Smooth muscle cell (in vitro differentiated cells): ENCODE measurements at regions not wholly inside any gene's neighbourhood (a gene's known extent, or its start where the extent isn't known, plus 50 kb on each side); places are given as distances from the start of the nearest gene placed in this dataset.

Experiments used
- DNase-seq: peaks from one replicate; lab custom pipeline; 2025; ENCODE audit not compliant: unreplicated experiment; lab: John Stamatoyannopoulos, UW
- H2AFZ ChIP-seq: fragments of 200-600 bp; sonication (generic); 2 replicates; pipeline ENCODE4 v1.6.0; 2016; ENCODE audit warnings: antibody characterized with exemption, low read depth, mild to moderate bottlenecking
- H3F3A ChIP-seq: fragments of 200-600 bp; sonication (generic); 2 replicates; pipeline ENCODE4 v1.6.0; 2017; ENCODE audit warnings: antibody characterized with exemption, low read depth
- H3K27ac ChIP-seq: fragments of 200-600 bp; sonication (generic); 2 replicates; pipeline ENCODE4 v1.5.1; 2016; ENCODE audit warnings: low read depth, mild to moderate bottlenecking
- H3K27me3 ChIP-seq: fragments of 200-600 bp; sonication (generic); 2 replicates; pipeline ENCODE4 v1.6.1; 2016; ENCODE audit warnings: low read depth, mild to moderate bottlenecking
- H3K36me3 ChIP-seq: fragments of 200-600 bp; sonication (generic); 2 replicates; pipeline ENCODE4 v1.5.1; 2016; ENCODE audit warnings: low read depth
- H3K4me1 ChIP-seq: fragments of 200-600 bp; sonication (generic); 2 replicates; pipeline ENCODE4 v1.5.1; 2016; ENCODE audit warnings: low read depth
- H3K4me2 ChIP-seq: fragments of 200-600 bp; sonication (generic); 2 replicates; pipeline ENCODE4 v1.6.0; 2016; ENCODE audit warnings: mild to moderate bottlenecking
- H3K4me3 ChIP-seq: fragments of 200-600 bp; sonication (generic); 2 replicates; pipeline ENCODE4 v1.5.1; 2016; ENCODE audit warnings: mild to moderate bottlenecking
- H3K79me2 ChIP-seq: fragments of 200-600 bp; sonication (generic); 2 replicates; pipeline ENCODE4 v1.6.0; 2016; ENCODE audit warnings: low read depth, mild to moderate bottlenecking
- H3K9ac ChIP-seq: fragments of 200-600 bp; sonication (generic); 2 replicates; pipeline ENCODE4 v1.6.0; 2016; ENCODE audit warnings: low read depth
- H3K9me3 ChIP-seq: fragments of 200-600 bp; sonication (generic); replicated peaks from 2 replicates; pipeline ENCODE4 v1.5.1; 2016; ENCODE audit warnings: low read depth
- H4K20me1 ChIP-seq: fragments of 200-600 bp; sonication (generic); 2 replicates; pipeline ENCODE4 v1.6.0; 2016; ENCODE audit warnings: low read depth
- CTCF ChIP-seq: fragments of 200-600 bp; sonication (generic); IDR thresholded peaks from 2 replicates; pipeline ENCODE4 v1.5.1; 2017; ENCODE audit warnings: borderline replicate concordance, mild to moderate bottlenecking, antibody characterized with exemption; ENCODE audit not compliant: insufficient read depth, poor library complexity, severe bottlenecking
- WGBS: methylation state at CpG from one replicate; pipeline ENCODE4 v1.1.7; 2016; ENCODE audit warnings: low lambda C conversion rate; 5-methylcytosine and 5-hydroxymethylcytosine counted together

- Histone ChIP-seq H3F3A (no peaks in the 10 kb centered on the region), H4K20me1 (no peaks in the 10 kb centered on the region), H3K9ac (no peak overlapping the region), H3K36me3 (no peaks in the 10 kb centered on the region), H3K27me3 (no peaks in the 10 kb centered on the region), H3K4me2 (no peak overlapping the region), H3K79me2 (no peaks in the 10 kb centered on the region), H3K9me3 (no peaks in the 10 kb centered on the region), H3K4me1 (no peaks in the 10 kb centered on the region), H3K27ac (no peak overlapping the region), H2AFZ (no peak overlapping the region), H3K4me3 (no peak overlapping the region)
- DNase-seq: no peak
- WGBS: 97% methylated on average over 1 of the region's 1 CpG
- no peak for TF ChIP-seq CTCF
Observed at GRCh38 chr1:96424877-96425276, 296.7 kb upstream of the PTBP2 start.

GRCh38 chr1:96425382-96426129 lies 296.0 kb upstream of the PTBP2 start:
- 93% methylated on average over 5 of the region's 5 CpGs for WGBS
- no peaks in the 10 kb centered on the region for H3K36me3 ChIP-seq
- H2AFZ ChIP-seq: no peak overlapping the region
- DNase-seq: no peak
- no peak overlapping the region for H3K4me2 ChIP-seq
- H3K9me3 ChIP-seq: no peaks in the 10 kb centered on the region
- H3K27ac ChIP-seq: no peak overlapping the region
- H3F3A ChIP-seq: no peaks in the 10 kb centered on the region
- H3K9ac ChIP-seq: no peak overlapping the region
- no peaks in the 10 kb centered on the region for H3K79me2 ChIP-seq
- no peak overlapping the region for H3K4me3 ChIP-seq
- no peaks in the 10 kb centered on the region for H3K27me3 ChIP-seq
- no peaks in the 10 kb centered on the region for H3K4me1 ChIP-seq
- H4K20me1 ChIP-seq: no peaks in the 10 kb centered on the region
- TF ChIP-seq CTCF: no peak

GRCh38 chr1:96427616-96428015 lies 294.0 kb upstream of the PTBP2 start:
- no peaks in the 10 kb centered on the region for H3K79me2 ChIP-seq
- no peak overlapping the region for H3K27ac ChIP-seq
- H2AFZ ChIP-seq: no peak overlapping the region
- no peaks in the 10 kb centered on the region for H3K36me3 ChIP-seq
- DNase-seq: no peak
- H3F3A ChIP-seq: no peaks in the 10 kb centered on the region
- H3K27me3 ChIP-seq: no peaks in the 10 kb centered on the region
- no peak overlapping the region for H3K9ac ChIP-seq
- TF ChIP-seq CTCF: no peak
- no peaks in the 10 kb centered on the region for H3K9me3 ChIP-seq
- no peak overlapping the region for H3K4me2 ChIP-seq
- WGBS: 98% methylated on average over 2 of the region's 2 CpGs
- no peak overlapping the region for H3K4me3 ChIP-seq
- H4K20me1 ChIP-seq: no peaks in the 10 kb centered on the region
- H3K4me1 ChIP-seq: no peaks in the 10 kb centered on the region

- Histone ChIP-seq H3K27me3 (no peaks in the 10 kb centered on the region), H3K4me1 (no peaks in the 10 kb centered on the region), H3K27ac (no peak overlapping the region), H3F3A (no peaks in the 10 kb centered on the region), H3K9me3 (no peaks in the 10 kb centered on the region), H3K4me2 (no peak overlapping the region), H3K4me3 (no peak overlapping the region), H3K36me3 (no peaks in the 10 kb centered on the region), H3K9ac (no peak overlapping the region), H2AFZ (no peak overlapping the region), H4K20me1 (no peaks in the 10 kb centered on the region), H3K79me2 (no peaks in the 10 kb centered on the region)
- no peak for TF ChIP-seq CTCF
- DNase-seq: no peak
- WGBS: 85% methylated on average over 1 of the region's 1 CpG
Observed at GRCh38 chr1:96445302-96445701, 276.3 kb upstream of the PTBP2 start.
